SK-N-SH (cell line): ENCODE measurements at regions not wholly inside any gene's neighbourhood (a gene's known extent, or its start where the extent isn't known, plus 50 kb on each side); places are given as distances from the start of the nearest gene placed in this dataset.
A peak's percentile ranks its signal among the peaks of the same experiment; 100 is the strongest.

ENCODE experiments used
- CTCF ChIA-PET: fragments of 300-600, 350-600 bp; formaldehyde crosslinking; extraction: SDS; loops from one replicate; lab custom pipeline; 2021; lab: Yijun Ruan, JAX
- POLR2A ChIA-PET: fragments of 350-600 bp; sonication (Branson Sonifier 250); formaldehyde crosslinking; extraction: SDS; loops from one replicate; lab custom pipeline; 2020; ENCODE audit warnings: antibody characterized with exemption, inconsistent platforms; lab: Yijun Ruan, JAX
- DNase-seq: peaks from one replicate; pipeline ENCODE4 v3.0.0; 2012
- H2AFZ ChIP-seq: fragments of 200-600 bp; sonication (generic); 2 replicates; pipeline ENCODE4 v1.8.1; 2016; ENCODE audit warnings: antibody characterized with exemption, mild to moderate bottlenecking, low read depth
- H3F3A ChIP-seq: fragments of 200-600 bp; sonication (generic); replicated peaks from 2 replicates; pipeline ENCODE3; 2016; ENCODE audit warnings: antibody characterized with exemption, mild to moderate bottlenecking; ENCODE audit not compliant: insufficient read depth
- H3K27ac ChIP-seq, 2 experiments: fragments of 200-500 bp in 1 of 2; fragments of 200-600 bp in 1 of 2; sonication (Bioruptor generic) in 1 of 2; sonication (generic), shearing (Covaris generic) in 1 of 2; 2 replicates each; pipeline versions ENCODE4 v1.5.1 to v1.6.1; 2014 to 2016; ENCODE audit warnings: low read depth in 2 of 2, inconsistent platforms in 1 of 2, low read length in 1 of 2, mild to moderate bottlenecking in 1 of 2, mixed read lengths in 1 of 2
- H3K27me3 ChIP-seq: fragments of 200-600 bp; sonication (generic), shearing (Covaris generic); 2 replicates; pipeline ENCODE4 v1.6.1; 2016; ENCODE audit warnings: mixed run types; ENCODE audit not compliant: insufficient read depth
- H3K36me3 ChIP-seq, 2 experiments: fragments of 200-500 bp in 1 of 2; fragments of 200-600 bp in 1 of 2; sonication (Bioruptor generic) in 1 of 2; sonication (generic) in 1 of 2; replicated peaks in 1 of 2; 2 replicates each; pipeline versions ENCODE3 to v1.5.1; 2014 to 2016; ENCODE audit warnings: low read length in 1 of 2, mild to moderate bottlenecking in 1 of 2; ENCODE audit not compliant: insufficient read depth in 2 of 2, control insufficient read depth in 1 of 2
- H3K4me1 ChIP-seq, 2 experiments: fragments of 200-500 bp in 1 of 2; fragments of 200-600 bp in 1 of 2; sonication (Bioruptor generic) in 1 of 2; sonication (generic), shearing (Covaris generic) in 1 of 2; 2 replicates each; pipeline versions ENCODE4 v1.5.1 to v1.6.1; 2014 to 2016; ENCODE audit warnings: low read depth in 1 of 2, low read length in 1 of 2, mixed run types in 1 of 2; ENCODE audit not compliant: insufficient read depth in 2 of 2, control insufficient read depth in 1 of 2
- H3K4me2 ChIP-seq: fragments of 200-600 bp; sonication (generic), shearing (Covaris generic); 2 replicates; pipeline ENCODE4 v1.6.1; 2017; ENCODE audit warnings: mixed run types
- H3K4me3 ChIP-seq, 2 experiments: fragments of 200-500 bp in 1 of 2; fragments of 200-600 bp in 1 of 2; sonication (Bioruptor generic) in 1 of 2; sonication (generic), shearing (Covaris generic) in 1 of 2; 2 replicates each; pipeline versions ENCODE4 v1.5.1 to v1.8.1; 2014 to 2016; ENCODE audit warnings: low read depth in 2 of 2, inconsistent platforms in 1 of 2, low read length in 1 of 2, mild to moderate bottlenecking in 1 of 2, mixed read lengths in 1 of 2, moderate library complexity in 1 of 2
- H3K79me2 ChIP-seq: fragments of 200-600 bp; sonication (generic); 2 replicates; pipeline ENCODE4 v1.8.1; 2017; ENCODE audit warnings: mild to moderate bottlenecking; ENCODE audit not compliant: insufficient read depth
- H3K9ac ChIP-seq: fragments of 200-600 bp; sonication (generic); 2 replicates; pipeline ENCODE4 v1.6.1; 2017; ENCODE audit warnings: mixed run types
- H3K9me2 ChIP-seq: fragments of 200-600 bp; sonication (generic); 2 replicates; pipeline ENCODE4 v1.6.1; 2017; ENCODE audit warnings: mixed run types
- H3K9me3 ChIP-seq: fragments of 200-600 bp; sonication (generic); 2 replicates; pipeline ENCODE4 v1.6.1; 2017; ENCODE audit warnings: mixed run types, mild to moderate bottlenecking, moderate library complexity
- H4K20me1 ChIP-seq: fragments of 200-600 bp; sonication (generic); 2 replicates; pipeline ENCODE4 v1.6.1; 2017; ENCODE audit warnings: mild to moderate bottlenecking, mixed run types; ENCODE audit not compliant: insufficient read depth
- CHD2 ChIP-seq: fragments of 150-350 bp; IDR thresholded peaks from 2 replicates; pipeline ENCODE4 v1.6.1; 2018; ENCODE audit warnings: low read length; ENCODE audit not compliant: partially characterized antibody
- EZH2phosphoT487 ChIP-seq: fragments of 200-600 bp; sonication (generic); IDR thresholded peaks from 2 replicates; pipeline ENCODE4 v1.6.1; 2017; ENCODE audit warnings: low read depth, mixed run types, mild to moderate bottlenecking, antibody characterized with exemption, moderate library complexity, borderline replicate concordance
- FOSL2 ChIP-seq: IDR thresholded peaks from 2 replicates; pipeline ENCODE4 v1.4.0; 2012; ENCODE audit warnings: low read depth, mild to moderate bottlenecking, moderate library complexity, borderline replicate concordance
- GABPA ChIP-seq: IDR thresholded peaks from 2 replicates; pipeline ENCODE4 v1.4.0; 2012; ENCODE audit warnings: low read depth, mild to moderate bottlenecking
- JUND ChIP-seq: IDR thresholded peaks from 2 replicates; pipeline ENCODE4 v1.4.0; 2012
- MEF2A ChIP-seq: IDR thresholded peaks from 2 replicates; pipeline ENCODE4 v1.4.0; 2012; ENCODE audit warnings: low read depth, borderline replicate concordance
- NRF1 ChIP-seq: IDR thresholded peaks from 2 replicates; pipeline ENCODE4 v1.6.1; 2012; ENCODE audit warnings: low read depth, mild to moderate bottlenecking, low read length
- PBX3 ChIP-seq: IDR thresholded peaks from 2 replicates; pipeline ENCODE4; 2012
- POLR2AphosphoS5 ChIP-seq: IDR thresholded peaks from 2 replicates; pipeline ENCODE4 v1.6.1; 2012; ENCODE audit warnings: low read depth, low read length
- RAD21 ChIP-seq: IDR thresholded peaks from 2 replicates; pipeline ENCODE4 v1.6.1; 2012; ENCODE audit warnings: mild to moderate bottlenecking, low read length
- RCOR1 ChIP-seq: fragments of 150-350 bp; IDR thresholded peaks from 2 replicates; pipeline ENCODE4 v1.6.1; 2017; ENCODE audit warnings: antibody characterized with exemption, low read length
- REST ChIP-seq: IDR thresholded peaks from 2 replicates; pipeline ENCODE4 v1.6.1; 2012; ENCODE audit warnings: mild to moderate bottlenecking, low read depth, low read length, moderate library complexity
- RXRA ChIP-seq: IDR thresholded peaks from 2 replicates; pipeline ENCODE4 v1.4.0; 2012; ENCODE audit warnings: low read depth, mild to moderate bottlenecking, borderline replicate concordance
- SMC3 ChIP-seq: IDR thresholded peaks from 2 replicates; pipeline ENCODE4 v1.6.1; 2012; ENCODE audit warnings: low read depth, low read length, improper control_type of control experiment
- TAF1 ChIP-seq: IDR thresholded peaks from 2 replicates; pipeline ENCODE4 v1.6.1; 2012; ENCODE audit warnings: low read depth, mild to moderate bottlenecking, low read length, moderate library complexity, borderline replicate concordance
- TCF12 ChIP-seq: IDR thresholded peaks from 2 replicates; pipeline ENCODE4 v1.4.0; 2012
- TEAD4 ChIP-seq: IDR thresholded peaks from 2 replicates; pipeline ENCODE4 v1.4.0; 2012; ENCODE audit warnings: mild to moderate bottlenecking, borderline replicate concordance; ENCODE audit not compliant: insufficient read depth
- WGBS: methylation state at CpG from one replicate; pipeline ENCODE4 v1.1.6; 2017; ENCODE audit warnings: low lambda C conversion rate; 5-methylcytosine and 5-hydroxymethylcytosine counted together

GRCh38 chr13:65035302-65035701 is 2194.8 kb downstream of the PCDH9 start:
- H3K27me3 ChIP-seq: no peaks in the 10 kb centered on the region
- 0 out of 2 replicates have a peak, but pooled peaks have one; percentile 21 for TF ChIP-seq TCF12
- no peak for TF ChIP-seq TAF1
- peak; percentile 11; the same call in 1 of the 2 replicates for TF ChIP-seq PBX3
- 0 out of 2 replicates have a peak, but pooled peaks have one; percentile 5 for TF ChIP-seq FOSL2
- no peak for TF ChIP-seq RAD21
- TF ChIP-seq JUND: 0 out of 2 replicates have a peak, but pooled peaks have one; percentile 13

GRCh38 chr13:65034266-65034665 is 2195.9 kb downstream of the PCDH9 start:
- Histone ChIP-seq H3K4me3 (no peak overlapping the region), H3K4me1 (no peaks in the 10 kb centered on the region), H2AFZ (no peak overlapping the region), H3K79me2 (no peaks in the 10 kb centered on the region), H4K20me1 (no peaks in the 10 kb centered on the region), H3K27me3 (no peaks in the 10 kb centered on the region), H3K36me3 (no peaks in the 10 kb centered on the region), H3K4me2 (no peak overlapping the region), H3K9me3 (peaks cover 6% of the 10 kb centered on the region; the same call in 1 of the 2 replicates), H3K9ac (no peak overlapping the region), H3F3A (peaks cover 5% of the 10 kb centered on the region), H3K27ac (no peak overlapping the region), H3K9me2 (no peaks in the 10 kb centered on the region)
- POLR2A ChIA-PET: no interaction called here
- DNase-seq: peak; percentile 7
- WGBS: 93% methylated on average over 14 of the region's 22 CpGs
- no peak for TF ChIP-seq JUND
- TF ChIP-seq POLR2AphosphoS5: no peak
- TF ChIP-seq SMC3: no peak
- no peak for TF ChIP-seq GABPA
- TF ChIP-seq NRF1: no peak
- no peak for TF ChIP-seq TEAD4
- no peak for TF ChIP-seq RXRA
- no peak for TF ChIP-seq MEF2A
- TF ChIP-seq TAF1: no peak
- no peak for TF ChIP-seq RCOR1
- no peak for TF ChIP-seq REST
- no peak for TF ChIP-seq EZH2phosphoT487
- no peak for TF ChIP-seq PBX3
- TF ChIP-seq CHD2: no peak
- CTCF ChIA-PET: no interaction called here

More at GRCh38 chr13:65035302-65035701, 2194.8 kb downstream of the PCDH9 start:
- Histone ChIP-seq H3K4me3 (no peak overlapping the region), H3K9me3 (peaks cover 3% of the 10 kb centered on the region; the same call in 1 of the 2 replicates), H3K36me3 (no peaks in the 10 kb centered on the region), H3F3A (peaks cover 5% of the 10 kb centered on the region), H3K27ac (no peak overlapping the region), H3K9me2 (no peaks in the 10 kb centered on the region), H2AFZ (no peak overlapping the region), H3K79me2 (no peaks in the 10 kb centered on the region), H3K4me2 (no peak overlapping the region), H4K20me1 (no peaks in the 10 kb centered on the region), H3K4me1 (no peaks in the 10 kb centered on the region), H3K9ac (no peak overlapping the region)
- DNase-seq: no peak
- ChIA-PET POLR2A (no interaction called here), CTCF (no interaction called here)
